Stomach (tissue), 8 donors: ENCODE measurements at regions not wholly inside any gene's neighbourhood (a gene's known extent, or its start where the extent isn't known, plus 50 kb on each side); places are given as distances from the start of the nearest gene placed in this dataset.
"Not testable (repeated sequence)": the region's sequence is repeated elsewhere in the genome, so short reads cannot be mapped to it uniquely, and the experiment has no call there.

ENCODE experiments used
- DNase-seq, 2 donors: peaks; one replicate each; pipeline versions ENCODE4 v3.0.0 to v3.0.0-alpha.2; 2013 to 2019
- H3K27ac ChIP-seq, 5 donors: fragments of 200-600 bp in 4 of 5; sonication (generic) in 4 of 5; one replicate each; pipeline ENCODE4 v1.5.1; 2013 to 2019; ENCODE audit warnings: mild to moderate bottlenecking in 1 of 5, moderate library complexity in 1 of 5
- H3K27me3 ChIP-seq, 3 donors: fragments of 200-600 bp; sonication (generic); one replicate each; pipeline ENCODE4 v1.5.1; 2017 to 2019; ENCODE audit warnings: mixed run types in 1 of 3
- H3K36me3 ChIP-seq, 4 donors: fragments of 200-600 bp; sonication (generic); 1 replicate in 3 of 4; 2 replicates in 1 of 4; pipeline ENCODE4 v1.5.1; 2016 to 2019
- H3K4me1 ChIP-seq, 4 donors: fragments of 200-600 bp; sonication (generic); one replicate each; pipeline ENCODE4 v1.5.1; 2016 to 2019
- H3K4me3 ChIP-seq, 4 donors: fragments of 200-600 bp; sonication (generic) in 3 of 4; one replicate each; pipeline ENCODE4 v1.5.1; 2016 to 2019; ENCODE audit warnings: mild to moderate bottlenecking in 1 of 4
- H3K9me3 ChIP-seq, 4 donors: fragments of 200-600 bp; sonication (generic); one replicate each; pipeline ENCODE4 v1.5.1; 2016 to 2019
- EP300 ChIP-seq: sonication (generic); formaldehyde crosslinking; IDR thresholded peaks from one replicate; pipeline ENCODE4 v1.6.1; 2017; ENCODE audit warnings: antibody characterized with exemption
- POLR2A ChIP-seq, 4 donors: fragments of 450-650 bp; IDR thresholded peaks; one replicate each; pipeline ENCODE4 v1.6.1; 2016; ENCODE audit warnings: antibody characterized with exemption in 4 of 4, control low read depth in 2 of 4, mild to moderate bottlenecking in 1 of 4, moderate library complexity in 1 of 4
- POLR2AphosphoS5 ChIP-seq, 3 donors: sonication (generic); formaldehyde crosslinking; IDR thresholded peaks; one replicate each; pipeline ENCODE4 v1.6.1; 2016; ENCODE audit warnings: antibody characterized with exemption in 3 of 3
- WGBS, 5 donors: extraction: QIAGEN DNeasy Blood & Tissue Kit in 3 of 5; methylation state at CpG; one replicate each; pipeline versions ENCODE4 v1.1.5 to v1.1.7; 2013 to 2018; 5-methylcytosine and 5-hydroxymethylcytosine counted together
- intact Hi-C: fragments of 100-400 bp; cut with DNase I; formaldehyde crosslinking; loops from one replicate; pipeline ENCODE4 v1.15.1; 2023; ENCODE audit warnings: low total_unique reads
- TF ChIP-seq, protein P1 (sequence below), 7 experiments: fragments of 450-650 bp in 4 of 7; fragments of 200-600 bp in 3 of 7; sonication (generic) in 3 of 7; IDR thresholded peaks; one replicate each; pipeline ENCODE4 v1.5.1; 2016 to 2019; ENCODE audit warnings: antibody characterized with exemption in 7 of 7, control low read depth in 2 of 7, mild to moderate bottlenecking in 1 of 7
- donor health status: healthy with polysubstance abuse.
- donor health status: Bipolar disorder and iron deficiency.
- donor health status: healthy.

DNA sequence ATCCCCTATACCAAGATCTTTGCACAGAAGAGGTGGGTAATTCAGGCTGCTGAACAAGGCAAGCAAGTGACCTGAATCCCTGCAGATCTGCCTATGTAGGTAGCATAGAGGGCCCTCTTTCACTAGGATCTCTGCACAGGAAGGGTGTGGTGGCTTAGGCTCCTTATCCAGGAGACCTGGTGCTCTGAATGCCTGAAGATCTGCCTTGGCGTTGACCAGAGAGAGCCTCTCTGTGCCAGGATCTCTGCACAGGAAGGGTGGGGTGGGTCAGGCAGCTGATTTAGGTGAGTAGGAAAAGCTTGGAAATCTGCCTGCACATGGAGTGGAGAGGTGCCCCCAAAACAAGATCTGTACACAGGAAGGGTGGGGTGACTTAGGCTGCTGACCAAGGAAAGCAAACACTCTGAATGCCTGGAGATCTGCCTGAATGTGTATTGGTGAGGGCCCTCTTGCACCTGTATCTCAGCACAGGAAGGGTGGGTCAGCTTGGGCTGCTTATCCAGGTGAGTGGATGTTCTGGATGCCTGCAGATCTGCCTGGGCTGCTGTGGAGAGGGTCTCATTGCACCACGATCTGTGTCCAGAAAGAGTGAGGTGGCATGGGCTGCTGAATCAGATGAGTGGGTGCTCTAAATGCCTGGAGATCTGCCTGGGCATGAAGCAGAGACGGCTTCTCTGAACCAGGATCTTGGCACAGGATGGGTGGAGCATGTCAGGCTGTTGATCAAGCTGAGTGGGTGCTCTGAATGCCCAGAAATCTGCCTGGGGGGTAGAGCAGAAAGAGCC is 365.9 kb downstream of the DMAC1 start:
- intact Hi-C loops, result no loop called here
- no peak for DNase-seq
- no peaks in the 10 kb centered on the region for H3K36me3 ChIP-seq
- no peak overlapping the region for H3K27ac ChIP-seq
- no peak overlapping the region for H3K4me3 ChIP-seq
- 63 to 77% (median 73%) methylated on average over 1 to 3 of the region's 3 CpGs for WGBS, 5 donors
- peaks cover 0 to 33% (median 15%) of the 10 kb centered on the region in 4 donors for H3K9me3 ChIP-seq
- no peaks in the 10 kb centered on the region for H3K4me1 ChIP-seq
- TF ChIP-seq EP300, result no peak
- no peaks in the 10 kb centered on the region for H3K27me3 ChIP-seq

DNA sequence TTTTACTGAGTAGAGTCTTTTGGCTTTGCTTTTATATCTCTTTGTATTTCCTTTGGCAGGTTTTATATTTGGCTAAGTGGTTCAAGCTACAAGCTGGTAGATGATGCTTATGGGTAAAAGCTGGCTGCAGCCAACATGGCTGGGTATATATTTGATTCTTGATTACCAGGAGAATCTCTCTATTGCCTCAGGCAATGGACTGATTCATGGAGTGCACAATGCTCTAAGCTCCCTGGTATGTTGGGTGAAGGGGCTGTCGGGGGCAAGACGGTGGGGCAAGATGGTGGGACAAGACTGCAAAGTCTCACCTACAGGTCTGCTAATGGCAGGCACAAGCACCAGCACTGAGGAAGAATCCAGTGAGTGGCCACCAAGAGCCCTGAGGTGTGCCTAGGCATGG is 366.6 kb downstream of the DMAC1 start:
- TF ChIP-seq, protein P1, sequence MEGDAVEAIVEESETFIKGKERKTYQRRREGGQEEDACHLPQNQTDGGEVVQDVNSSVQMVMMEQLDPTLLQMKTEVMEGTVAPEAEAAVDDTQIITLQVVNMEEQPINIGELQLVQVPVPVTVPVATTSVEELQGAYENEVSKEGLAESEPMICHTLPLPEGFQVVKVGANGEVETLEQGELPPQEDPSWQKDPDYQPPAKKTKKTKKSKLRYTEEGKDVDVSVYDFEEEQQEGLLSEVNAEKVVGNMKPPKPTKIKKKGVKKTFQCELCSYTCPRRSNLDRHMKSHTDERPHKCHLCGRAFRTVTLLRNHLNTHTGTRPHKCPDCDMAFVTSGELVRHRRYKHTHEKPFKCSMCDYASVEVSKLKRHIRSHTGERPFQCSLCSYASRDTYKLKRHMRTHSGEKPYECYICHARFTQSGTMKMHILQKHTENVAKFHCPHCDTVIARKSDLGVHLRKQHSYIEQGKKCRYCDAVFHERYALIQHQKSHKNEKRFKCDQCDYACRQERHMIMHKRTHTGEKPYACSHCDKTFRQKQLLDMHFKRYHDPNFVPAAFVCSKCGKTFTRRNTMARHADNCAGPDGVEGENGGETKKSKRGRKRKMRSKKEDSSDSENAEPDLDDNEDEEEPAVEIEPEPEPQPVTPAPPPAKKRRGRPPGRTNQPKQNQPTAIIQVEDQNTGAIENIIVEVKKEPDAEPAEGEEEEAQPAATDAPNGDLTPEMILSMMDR (IDR thresholded peaks at IDR 0.05), result no peak
- no peak for TF ChIP-seq EP300
- TF ChIP-seq POLR2AphosphoS5 (IDR thresholded peaks at IDR 0.05), result no peak
- Histone ChIP-seq H3K27me3 (no peaks in the 10 kb centered on the region), H3K4me3 (no peak overlapping the region), H3K9me3 (peaks cover 0 to 37% (median 15%) of the 10 kb centered on the region in 4 donors), H3K27ac (no peak overlapping the region), H3K36me3 (no peaks in the 10 kb centered on the region), H3K4me1 (no peaks in the 10 kb centered on the region)
- 82 to 100% (median 96%) methylated on average over 2 of the region's 2 CpGs for WGBS, 5 donors
- DNase-seq, result no peak
- intact Hi-C loops, result no loop called here

DNA sequence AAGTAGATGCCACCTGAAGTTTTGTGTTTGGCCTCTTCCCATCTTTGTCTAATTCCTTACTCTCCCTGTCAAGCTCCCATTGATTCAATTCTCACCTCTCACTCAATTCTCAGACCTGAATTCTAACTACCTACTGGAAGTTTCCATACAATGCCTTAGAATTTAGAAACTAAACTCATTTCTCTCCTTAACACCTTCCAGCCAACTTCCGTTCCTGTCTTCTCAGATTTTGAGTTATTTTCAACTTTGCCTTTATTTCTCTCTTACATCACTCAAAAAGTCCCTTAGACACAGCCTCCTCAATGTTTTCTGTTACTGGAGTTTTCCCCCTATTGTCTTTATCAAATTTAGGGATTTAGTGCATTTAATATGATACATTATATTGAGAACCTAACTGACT is 382.2 kb downstream of the DMAC1 start:
- intact Hi-C loops, H3K27ac ChIP-seq, DNase-seq, H3K9me3 ChIP-seq, H3K27me3 ChIP-seq, H3K36me3 ChIP-seq, H3K4me3 ChIP-seq, H3K4me1 ChIP-seq: not testable (repeated sequence)
- WGBS, 5 donors, result 85 to 94% (median 89%) methylated on average over 1 of the region's 1 CpG

DNA sequence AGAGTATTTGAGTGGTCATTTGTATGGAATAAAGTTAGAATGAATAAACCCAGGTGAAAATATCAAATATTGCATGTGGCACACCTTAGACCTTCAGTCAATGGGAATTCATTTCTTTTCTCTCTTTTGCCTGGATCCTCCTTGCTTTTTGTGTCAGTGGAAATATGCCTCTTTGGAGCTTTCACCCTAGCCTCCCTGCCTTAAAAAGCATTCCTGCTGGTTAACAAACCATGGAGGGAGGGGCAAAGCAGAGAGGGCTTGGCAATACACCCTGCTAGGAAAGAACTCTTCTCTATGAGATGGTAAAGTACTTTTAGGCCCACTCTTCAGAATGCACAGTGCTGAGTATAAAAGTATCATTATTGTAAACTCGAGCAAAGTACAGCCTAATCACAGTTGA is 383.7 kb downstream of the DMAC1 start:
- no peaks in the 10 kb centered on the region for H3K9me3 ChIP-seq
- TF ChIP-seq POLR2AphosphoS5 (IDR thresholded peaks at IDR 0.05) (no peak), POLR2A (IDR thresholded peaks at IDR 0.05) (no peak), EP300 (no peak)
- TF ChIP-seq, protein P1 (IDR thresholded peaks at IDR 0.05), result no peak
- 30 to 61% (median 44%) methylated on average over 1 of the region's 1 CpG for WGBS, 5 donors
- H3K36me3 ChIP-seq, result no peaks in the 10 kb centered on the region
- no peaks in the 10 kb centered on the region for H3K27me3 ChIP-seq
- no peak for DNase-seq
- no peak overlapping the region for H3K4me3 ChIP-seq
- no peaks in the 10 kb centered on the region for H3K4me1 ChIP-seq
- intact Hi-C loops, result no loop called here
- no peak overlapping the region for H3K27ac ChIP-seq

DNA sequence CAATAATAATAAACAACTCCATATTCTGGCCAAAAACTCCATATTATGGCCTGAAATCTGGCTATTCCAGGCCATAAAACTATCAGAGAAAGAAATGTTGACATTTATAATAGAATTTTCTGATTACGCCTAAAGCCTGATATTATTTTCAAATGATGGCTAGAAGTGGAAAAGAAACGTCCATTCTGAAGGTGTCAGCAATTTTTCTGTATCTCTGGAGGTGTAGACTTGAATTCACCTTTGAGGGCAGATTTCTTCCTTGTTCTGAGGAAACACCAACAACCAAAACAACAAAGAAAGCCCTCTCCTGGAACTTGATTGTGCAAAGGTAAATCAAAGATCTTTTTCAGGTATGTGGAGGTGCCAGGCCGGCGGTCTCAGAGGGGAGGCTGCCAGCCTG is 390.7 kb downstream of the DMAC1 start:
- H3K4me3 ChIP-seq, result no peak overlapping the region
- intact Hi-C loops, result no loop called here
- no peaks in the 10 kb centered on the region for H3K4me1 ChIP-seq
- H3K27me3 ChIP-seq, result no peaks in the 10 kb centered on the region
- no peak overlapping the region for H3K27ac ChIP-seq
- H3K36me3 ChIP-seq, result no peaks in the 10 kb centered on the region
- no peaks in the 10 kb centered on the region for H3K9me3 ChIP-seq
- TF ChIP-seq POLR2AphosphoS5 (IDR thresholded peaks at IDR 0.05) (no peak), EP300 (no peak), POLR2A (IDR thresholded peaks at IDR 0.05) (no peak)
- TF ChIP-seq, protein P1 (IDR thresholded peaks at IDR 0.05), result no peak
- WGBS, 5 donors, result 78 to 91% (median 86%) methylated on average over 4 of the region's 4 CpGs
- DNase-seq, result no peak
